Endothelial cell of umbilical vein (primary cell): ENCODE measurements at regions not wholly inside any gene's neighbourhood (a gene's known extent, or its start where the extent isn't known, plus 50 kb on each side); places are given as distances from the start of the nearest gene placed in this dataset.

Experiments
- BruUV-seq: library from RNA; stranded (reverse); fragments of 400-500 nt; replicated peaks from 2 replicates; lab custom pipeline; 2021; lab: Mats Ljungman, UMichigan
- CTCF ChIA-PET: fragments of 300-600, 350-600 bp; sonication (Branson Sonifier 250); formaldehyde crosslinking; loops from one replicate; lab custom pipeline; 2021; ENCODE audit warnings: antibody characterized with exemption, inconsistent platforms; lab: Charles Lee
- POLR2A ChIA-PET: fragments of 300-600, 350-600 bp; sonication (Branson Sonifier 250); formaldehyde crosslinking; loops from one replicate; lab custom pipeline; 2021; ENCODE audit warnings: antibody characterized with exemption, inconsistent platforms; lab: Charles Lee
- DNase-seq: peaks from one replicate; pipeline ENCODE4 v3.0.0-alpha.2; 2011; ENCODE audit warnings: low read depth, low spot score
- FAIRE-seq: peaks from 2 replicates; lab custom pipeline; 2011; peaks lifted over from hg19 to GRCh38; lab: Jason Lieb, UNC
- H2AFZ ChIP-seq: 2 replicates; pipeline ENCODE4 v1.6.0; 2012; ENCODE audit warnings: low read depth, low read length, control low read depth, inconsistent platforms
- H3K27ac ChIP-seq: 2 replicates; pipeline ENCODE4 v1.5.1; 2011; ENCODE audit warnings: low read depth, mild to moderate bottlenecking, control low read depth, low read length, moderate library complexity; ENCODE audit not compliant: insufficient read depth
- H3K27me3 ChIP-seq, 2 experiments: 2 replicates each; pipeline versions ENCODE4 v1.6.0 to v1.6.1; 2011; ENCODE audit warnings: low read length in 2 of 2, mixed read lengths in 1 of 2; ENCODE audit not compliant: control insufficient read depth in 2 of 2, insufficient read depth in 2 of 2
- H3K36me3 ChIP-seq, 2 experiments: 2 replicates in 1 of 2; 3 replicates in 1 of 2; pipeline ENCODE4 v1.5.1; 2011; ENCODE audit warnings: low read length in 2 of 2, mild to moderate bottlenecking in 1 of 2, moderate library complexity in 1 of 2; ENCODE audit not compliant: control insufficient read depth in 2 of 2, insufficient read depth in 2 of 2; ENCODE audit errors: extremely low read depth in 1 of 2
- H3K4me1 ChIP-seq: 3 replicates; pipeline ENCODE4 v1.5.1; 2011; ENCODE audit warnings: mild to moderate bottlenecking, low read length; ENCODE audit not compliant: control insufficient read depth, insufficient read depth; ENCODE audit errors: extremely low read depth
- H3K4me2 ChIP-seq: 2 replicates; pipeline ENCODE4 v1.6.1; 2011; ENCODE audit warnings: low read length, control low read depth, mixed read lengths; ENCODE audit not compliant: insufficient read depth
- H3K4me3 ChIP-seq, 3 experiments: fragments of 200-600 bp in 1 of 3; sonication (generic), shearing (Covaris generic) in 1 of 3; replicated peaks in 1 of 3; 2 replicates each; pipeline ENCODE4 v1.5.1; 2011 to 2016; ENCODE audit warnings: control low read depth in 3 of 3, low read length in 3 of 3, mild to moderate bottlenecking in 2 of 3, inconsistent platforms in 1 of 3, low read depth in 1 of 3, moderate library complexity in 1 of 3; ENCODE audit not compliant: insufficient read depth in 1 of 3
- H3K79me2 ChIP-seq: 2 replicates; pipeline ENCODE4 v1.6.0; 2012; ENCODE audit warnings: low read length, inconsistent platforms; ENCODE audit not compliant: control insufficient read depth, insufficient read depth
- H3K9ac ChIP-seq: replicated peaks from 2 replicates; pipeline ENCODE3; 2011; ENCODE audit warnings: low read length, control low read depth; ENCODE audit not compliant: insufficient read depth; ENCODE audit errors: extremely low read depth
- H3K9me1 ChIP-seq: replicated peaks from 3 replicates; pipeline ENCODE4 v1.6.0; 2011; ENCODE audit warnings: mild to moderate bottlenecking, low read length; ENCODE audit not compliant: control insufficient read depth, insufficient read depth; ENCODE audit errors: extremely low read depth
- H3K9me3 ChIP-seq: replicated peaks from 2 replicates; pipeline ENCODE4 v1.5.1; 2012; ENCODE audit warnings: low read length, inconsistent platforms; ENCODE audit not compliant: control insufficient read depth, insufficient read depth
- H4K20me1 ChIP-seq: replicated peaks from 2 replicates; pipeline ENCODE3; 2011; ENCODE audit warnings: mild to moderate bottlenecking, low read length; ENCODE audit not compliant: control insufficient read depth, insufficient read depth; ENCODE audit errors: extremely low read depth
- EZH2 ChIP-seq: IDR thresholded peaks from 2 replicates; pipeline ENCODE4 v1.6.1; 2012; ENCODE audit warnings: borderline replicate concordance, low read depth, mild to moderate bottlenecking, moderate library complexity, low read length, inconsistent platforms; ENCODE audit not compliant: severe bottlenecking
- FOS ChIP-seq: IDR thresholded peaks from 2 replicates; pipeline ENCODE4 v1.6.1; 2011; ENCODE audit warnings: mild to moderate bottlenecking, low read length, moderate library complexity, borderline replicate concordance; ENCODE audit not compliant: insufficient read depth
- JUN ChIP-seq: IDR thresholded peaks from 2 replicates; pipeline ENCODE4 v1.6.1; 2011; ENCODE audit warnings: borderline replicate concordance, low read depth; ENCODE audit not compliant: insufficient read length, insufficient read depth
- MYC ChIP-seq: IDR thresholded peaks from one replicate; pipeline ENCODE4 v1.6.1; 2011; ENCODE audit warnings: mild to moderate bottlenecking, low read depth, low read length
- POLR2A ChIP-seq: IDR thresholded peaks from 2 replicates; pipeline ENCODE4 v1.6.1; 2012; ENCODE audit warnings: low read depth, mild to moderate bottlenecking, control low read depth, low read length
- POLR2AphosphoS5 ChIP-seq: IDR thresholded peaks from 2 replicates; pipeline ENCODE4 v1.6.1; 2012; ENCODE audit warnings: low read depth, mild to moderate bottlenecking, control low read depth, low read length, moderate library complexity; ENCODE audit not compliant: insufficient read depth
- dilution Hi-C: fragments of 300-500 bp; cut with MboI; formaldehyde crosslinking; loops from one replicate; pipeline ENCODE4 v1.15.0; 2019; ENCODE audit warnings: low sequenced_read_pairs; ENCODE audit not compliant: extremely low pct_ligation_motif_present
- intact Hi-C: fragments of 100-400 bp; cut with micrococcal nuclease; formaldehyde crosslinking; loops from one replicate; pipeline ENCODE4 v1.10.0; 2022
- TF ChIP-seq, protein P1 (sequence below): IDR thresholded peaks from 2 replicates; pipeline ENCODE4 v1.6.1; 2011; ENCODE audit not compliant: insufficient read depth, insufficient read length
- TF ChIP-seq, protein P2 (sequence below), 2 donors: IDR thresholded peaks; 1 replicate in 1 of 2; 2 replicates in 1 of 2; pipeline ENCODE4 v1.5.1; 2011; ENCODE audit warnings: low read length in 2 of 2, mild to moderate bottlenecking in 2 of 2, moderate library complexity in 2 of 2, control low read depth in 1 of 2, inconsistent platforms in 1 of 2, low read depth in 1 of 2; ENCODE audit not compliant: insufficient read depth in 1 of 2; ENCODE audit errors: extremely low read depth in 1 of 2

DNA sequence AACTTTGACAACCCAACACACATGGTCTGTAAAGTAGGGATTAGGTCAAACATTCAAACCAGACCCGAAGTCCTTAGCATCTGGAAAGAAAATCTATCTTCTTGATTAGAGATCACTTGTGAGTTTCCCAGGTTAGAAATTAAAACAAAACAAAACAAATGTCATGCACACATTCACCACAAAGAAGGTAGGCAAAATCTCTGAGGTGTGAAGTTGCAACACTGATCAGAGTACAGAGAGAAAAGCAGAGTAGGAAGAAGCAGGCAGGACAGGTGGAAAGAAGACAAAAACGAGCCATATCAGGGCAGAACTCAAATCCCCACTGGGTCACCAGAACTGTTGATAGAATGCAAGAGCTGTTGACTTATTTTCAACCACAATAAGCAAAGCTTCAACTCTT lies 102.8 kb upstream of the THSD7A start:
- Histone ChIP-seq H3K9me1 (no peaks in the 10 kb centered on the region), H3K79me2 (no peaks in the 10 kb centered on the region), H3K4me2 (no peak overlapping the region), H3K4me1 (no peaks in the 10 kb centered on the region), H3K27me3 (no peaks in the 10 kb centered on the region), H3K4me3 (no peak overlapping the region), H3K27ac (no peak overlapping the region), H3K9ac (no peak overlapping the region), H2AFZ (no peak overlapping the region), H4K20me1 (no peaks in the 10 kb centered on the region), H3K9me3 (no peaks in the 10 kb centered on the region), H3K36me3 (no peaks in the 10 kb centered on the region)
- CTCF ChIA-PET, result no interaction called here
- POLR2A ChIA-PET, result no interaction called here
- DNase-seq, result no peak
- no TSS peak for BruUV-seq
- intact Hi-C loops (no loop called here), dilution Hi-C loops (no loop called here)
- TF ChIP-seq POLR2A (no peak), POLR2AphosphoS5 (no peak), FOS (no peak), JUN (no peak), MYC (no peak), EZH2 (no peak)
- TF ChIP-seq, protein P1, sequence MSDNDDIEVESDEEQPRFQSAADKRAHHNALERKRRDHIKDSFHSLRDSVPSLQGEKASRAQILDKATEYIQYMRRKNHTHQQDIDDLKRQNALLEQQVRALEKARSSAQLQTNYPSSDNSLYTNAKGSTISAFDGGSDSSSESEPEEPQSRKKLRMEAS, result no peak
- TF ChIP-seq, protein P2, sequence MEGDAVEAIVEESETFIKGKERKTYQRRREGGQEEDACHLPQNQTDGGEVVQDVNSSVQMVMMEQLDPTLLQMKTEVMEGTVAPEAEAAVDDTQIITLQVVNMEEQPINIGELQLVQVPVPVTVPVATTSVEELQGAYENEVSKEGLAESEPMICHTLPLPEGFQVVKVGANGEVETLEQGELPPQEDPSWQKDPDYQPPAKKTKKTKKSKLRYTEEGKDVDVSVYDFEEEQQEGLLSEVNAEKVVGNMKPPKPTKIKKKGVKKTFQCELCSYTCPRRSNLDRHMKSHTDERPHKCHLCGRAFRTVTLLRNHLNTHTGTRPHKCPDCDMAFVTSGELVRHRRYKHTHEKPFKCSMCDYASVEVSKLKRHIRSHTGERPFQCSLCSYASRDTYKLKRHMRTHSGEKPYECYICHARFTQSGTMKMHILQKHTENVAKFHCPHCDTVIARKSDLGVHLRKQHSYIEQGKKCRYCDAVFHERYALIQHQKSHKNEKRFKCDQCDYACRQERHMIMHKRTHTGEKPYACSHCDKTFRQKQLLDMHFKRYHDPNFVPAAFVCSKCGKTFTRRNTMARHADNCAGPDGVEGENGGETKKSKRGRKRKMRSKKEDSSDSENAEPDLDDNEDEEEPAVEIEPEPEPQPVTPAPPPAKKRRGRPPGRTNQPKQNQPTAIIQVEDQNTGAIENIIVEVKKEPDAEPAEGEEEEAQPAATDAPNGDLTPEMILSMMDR (IDR thresholded peaks at IDR 0.05; ENCODE audit: extremely low read depth in 1 of 2, insufficient read depth in 1 of 2, low read depth in 1 of 2, low read length in 2 of 2), result no peak
- FAIRE-seq, result no peak
